Neural crest cell (in vitro differentiated cells): ENCODE measurements at regions not wholly inside any gene's neighbourhood (a gene's known extent, or its start where the extent isn't known, plus 50 kb on each side); places are given as distances from the start of the nearest gene placed in this dataset.

Experiments used
- DNase-seq: peaks from one replicate; pipeline ENCODE4 v3.0.0; 2021; ENCODE audit warnings: low read depth, mixed read lengths, low spot score
- H3K27ac Mint-ChIP-seq: one replicate; pipeline ENCODE4 v1.8.0; 2021; ENCODE audit warnings: mild to moderate bottlenecking, mixed read lengths; ENCODE audit not compliant: unreplicated experiment
- H3K27me3 Mint-ChIP-seq: 2 replicates; pipeline ENCODE4 v1.8.0; 2021; ENCODE audit warnings: low read depth, mild to moderate bottlenecking, mixed read lengths
- H3K36me3 Mint-ChIP-seq: 2 replicates; pipeline ENCODE4 v1.8.0; 2021; ENCODE audit warnings: low read depth, mild to moderate bottlenecking, mixed read lengths
- H3K4me1 Mint-ChIP-seq: 2 replicates; pipeline ENCODE4 v1.8.0; 2021; ENCODE audit warnings: mixed read lengths
- H3K4me3 Mint-ChIP-seq: one replicate; pipeline ENCODE4 v1.8.0; 2021; ENCODE audit warnings: mild to moderate bottlenecking, mixed read lengths
- H3K9me3 Mint-ChIP-seq: 2 replicates; pipeline ENCODE4 v1.8.0; 2021; ENCODE audit warnings: mixed read lengths
- TF ChIP-seq, protein P1 (sequence below): fragments of 200-600 bp; sonication (generic); conservative IDR thresholded peaks from 2 replicates; pipeline ENCODE4 v1.5.0; 2021; ENCODE audit warnings: antibody characterized with exemption, mild to moderate bottlenecking

DNA sequence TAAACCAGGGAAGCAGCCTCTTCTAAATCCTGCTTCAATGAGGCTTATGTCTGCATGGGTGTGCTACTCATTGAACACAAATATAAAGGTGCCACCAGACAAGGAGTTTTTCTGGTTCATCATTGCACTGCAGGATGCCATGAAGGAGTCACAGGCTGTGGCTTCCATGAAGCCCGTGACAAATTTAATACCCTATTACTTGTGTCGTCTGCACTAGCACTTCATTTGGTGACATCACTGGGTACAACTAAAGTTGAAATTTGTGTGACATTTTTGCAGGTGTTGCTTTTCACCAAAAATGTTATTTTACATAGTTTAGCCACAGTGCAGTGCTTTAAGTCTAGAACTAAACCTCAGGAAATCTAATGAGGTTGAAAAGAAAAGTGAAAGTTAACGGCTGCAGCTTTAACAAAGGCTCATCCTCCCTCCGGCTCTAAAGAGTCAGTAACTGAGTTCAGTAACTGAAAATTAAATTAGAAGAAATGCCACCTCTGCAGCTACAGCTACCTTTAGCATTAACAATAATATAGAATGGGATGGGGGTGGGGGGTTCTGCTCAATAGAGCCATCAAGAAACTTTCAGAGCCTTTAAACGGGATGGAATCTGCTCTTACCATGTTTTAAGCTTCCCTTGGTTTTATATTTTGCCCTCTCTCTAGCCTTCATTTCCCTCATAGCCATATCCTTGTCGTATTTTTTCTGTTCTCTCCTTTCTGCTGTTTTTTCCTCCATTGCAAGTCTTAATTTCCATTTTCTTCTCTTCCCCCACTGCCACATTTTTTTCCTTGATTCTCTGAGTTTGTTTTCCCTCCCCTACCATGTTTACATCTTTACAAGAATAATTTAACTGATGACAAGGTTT, 233.8 kb upstream of the TMEM161B start:
- peaks cover 2% of the 10 kb centered on the region for H3K9me3 Mint-ChIP-seq
- H3K36me3 Mint-ChIP-seq, result no peaks in the 10 kb centered on the region
- no peak for DNase-seq
- peaks cover 28% of the 10 kb centered on the region for H3K4me1 Mint-ChIP-seq
- peak overlapping the region; percentile 89 for H3K27ac Mint-ChIP-seq
- no peaks in the 10 kb centered on the region for H3K27me3 Mint-ChIP-seq
- H3K4me3 Mint-ChIP-seq, result no peak overlapping the region
- TF ChIP-seq, protein P1, sequence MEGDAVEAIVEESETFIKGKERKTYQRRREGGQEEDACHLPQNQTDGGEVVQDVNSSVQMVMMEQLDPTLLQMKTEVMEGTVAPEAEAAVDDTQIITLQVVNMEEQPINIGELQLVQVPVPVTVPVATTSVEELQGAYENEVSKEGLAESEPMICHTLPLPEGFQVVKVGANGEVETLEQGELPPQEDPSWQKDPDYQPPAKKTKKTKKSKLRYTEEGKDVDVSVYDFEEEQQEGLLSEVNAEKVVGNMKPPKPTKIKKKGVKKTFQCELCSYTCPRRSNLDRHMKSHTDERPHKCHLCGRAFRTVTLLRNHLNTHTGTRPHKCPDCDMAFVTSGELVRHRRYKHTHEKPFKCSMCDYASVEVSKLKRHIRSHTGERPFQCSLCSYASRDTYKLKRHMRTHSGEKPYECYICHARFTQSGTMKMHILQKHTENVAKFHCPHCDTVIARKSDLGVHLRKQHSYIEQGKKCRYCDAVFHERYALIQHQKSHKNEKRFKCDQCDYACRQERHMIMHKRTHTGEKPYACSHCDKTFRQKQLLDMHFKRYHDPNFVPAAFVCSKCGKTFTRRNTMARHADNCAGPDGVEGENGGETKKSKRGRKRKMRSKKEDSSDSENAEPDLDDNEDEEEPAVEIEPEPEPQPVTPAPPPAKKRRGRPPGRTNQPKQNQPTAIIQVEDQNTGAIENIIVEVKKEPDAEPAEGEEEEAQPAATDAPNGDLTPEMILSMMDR, result no peak

DNA sequence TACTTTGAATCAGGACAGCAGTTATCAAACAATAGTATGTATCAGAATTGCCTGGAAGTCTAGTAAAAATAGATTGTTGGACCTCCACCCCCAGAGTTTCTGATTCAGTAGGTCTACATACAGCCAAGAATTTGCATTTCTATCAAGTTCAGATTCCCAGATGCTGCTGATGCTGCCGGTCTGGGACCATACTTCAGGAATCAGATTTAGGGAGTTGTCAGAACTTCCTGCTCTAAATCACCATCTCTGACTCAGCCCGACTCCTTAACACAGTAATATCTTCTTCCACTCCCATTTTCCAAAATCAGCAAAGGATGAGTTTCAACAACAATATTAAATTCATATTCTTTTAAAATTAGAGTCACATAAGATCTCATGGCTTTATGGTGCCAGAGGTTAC, 227.2 kb upstream of the TMEM161B start:
- DNase-seq, result no peak
- Mint-ChIP-seq H3K36me3 (no peaks in the 10 kb centered on the region), H3K4me3 (no peak overlapping the region), H3K4me1 (peaks cover 7% of the 10 kb centered on the region), H3K27ac (no peak overlapping the region), H3K9me3 (peaks cover 2% of the 10 kb centered on the region), H3K27me3 (no peaks in the 10 kb centered on the region)
- TF ChIP-seq, protein P1, result no peak

DNA sequence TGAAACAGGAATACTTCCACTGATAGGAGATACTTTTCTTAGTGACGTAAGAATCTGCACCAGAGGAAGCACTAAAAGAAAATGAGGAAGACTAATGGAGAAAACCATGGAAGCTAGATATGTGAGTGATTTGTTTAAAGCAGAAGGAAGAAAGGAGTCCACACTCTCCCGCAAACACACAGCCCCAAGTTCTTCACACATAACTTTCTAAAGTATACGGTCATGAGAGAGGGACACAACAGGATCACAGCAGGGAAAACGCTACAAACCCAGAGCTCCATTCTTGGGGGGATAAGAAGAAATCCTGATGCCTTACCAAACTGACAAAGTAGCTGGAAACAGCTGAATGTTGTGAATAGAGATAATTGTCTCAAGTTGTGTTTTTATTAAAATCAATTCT, 222.2 kb upstream of the TMEM161B start:
- no peak overlapping the region for H3K4me3 Mint-ChIP-seq
- H3K9me3 Mint-ChIP-seq, result no peaks in the 10 kb centered on the region
- H3K4me1 Mint-ChIP-seq, result peaks cover 38% of the 10 kb centered on the region
- DNase-seq, result no peak
- H3K36me3 Mint-ChIP-seq, result no peaks in the 10 kb centered on the region
- H3K27me3 Mint-ChIP-seq, result no peaks in the 10 kb centered on the region
- TF ChIP-seq, protein P1, result no peak
- no peak overlapping the region for H3K27ac Mint-ChIP-seq

DNA sequence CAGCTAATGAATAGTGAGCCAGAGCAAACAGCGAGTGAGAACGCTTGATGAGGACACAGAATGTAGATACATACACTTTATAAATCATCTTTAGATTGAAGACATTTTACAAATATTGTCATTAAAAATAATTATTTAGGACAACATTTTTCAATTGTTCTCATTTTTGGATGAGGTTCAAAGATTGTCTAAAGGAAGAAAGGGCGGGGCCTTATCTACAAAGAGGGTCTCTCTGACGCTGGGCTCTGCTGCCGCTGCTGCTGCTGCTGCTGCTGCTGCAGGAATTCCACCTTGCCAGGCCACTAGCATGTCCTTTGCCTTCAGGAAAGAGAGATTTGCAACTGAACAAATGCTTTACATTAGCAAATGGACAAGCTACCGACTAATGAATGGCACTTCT, 220.7 kb upstream of the TMEM161B start:
- Mint-ChIP-seq H3K27ac (no peak overlapping the region), H3K4me3 (no peak overlapping the region), H3K36me3 (no peaks in the 10 kb centered on the region), H3K27me3 (no peaks in the 10 kb centered on the region), H3K9me3 (no peaks in the 10 kb centered on the region), H3K4me1 (peaks cover 51% of the 10 kb centered on the region)
- no peak for DNase-seq
- TF ChIP-seq, protein P1, result no peak

DNA sequence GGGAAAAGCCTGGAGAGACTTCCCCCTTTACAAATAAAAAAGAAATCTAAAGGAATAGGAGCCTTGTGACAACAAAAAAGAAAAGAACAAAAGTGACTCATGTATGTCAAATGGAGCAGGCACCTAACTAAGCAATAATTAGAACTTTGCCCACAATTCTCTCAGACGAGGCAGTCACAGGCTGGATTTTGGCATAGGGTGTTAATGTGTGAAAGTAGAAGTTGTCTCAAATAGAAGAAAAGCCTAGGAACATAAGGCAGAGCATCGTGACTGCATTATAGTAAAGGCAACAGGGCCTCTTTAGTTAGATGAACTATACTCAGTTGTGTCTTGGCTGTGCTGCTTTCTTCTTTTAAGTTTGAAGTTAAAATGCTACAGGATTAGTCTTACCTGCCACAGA, 219.9 kb upstream of the TMEM161B start:
- DNase-seq, result no peak
- Mint-ChIP-seq H3K4me3 (no peak overlapping the region), H3K4me1 (peaks cover 59% of the 10 kb centered on the region), H3K27ac (no peak overlapping the region), H3K36me3 (no peaks in the 10 kb centered on the region), H3K9me3 (no peaks in the 10 kb centered on the region), H3K27me3 (no peaks in the 10 kb centered on the region)
- TF ChIP-seq, protein P1, result no peak
